ENCODE measurements at regions not wholly inside any gene's neighbourhood (a gene's known extent, or its start where the extent isn't known, plus 50 kb on each side); places are given as distances from the start of the nearest gene placed in this dataset.

DNA sequence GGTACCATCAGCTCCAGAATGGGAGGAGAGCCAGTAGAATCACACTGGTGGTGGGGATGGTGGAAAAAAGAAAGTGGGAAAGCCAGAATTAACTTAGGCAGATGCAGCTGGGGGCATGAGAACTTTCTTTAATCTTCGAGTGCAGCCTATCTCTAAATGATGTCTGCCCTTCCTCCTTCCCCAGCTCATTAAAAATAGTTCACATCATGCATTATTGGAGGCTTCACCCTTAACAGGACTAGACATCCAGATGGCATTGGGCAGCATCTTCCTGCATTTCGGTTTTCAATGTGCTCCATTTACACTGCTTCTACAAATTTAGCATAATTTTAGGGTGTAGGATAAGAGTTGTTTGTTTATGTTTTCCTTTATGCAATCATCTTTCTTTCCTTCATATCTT, 272.8 kb downstream of the COG6 start:
- TF ChIP-seq, protein P1, sequence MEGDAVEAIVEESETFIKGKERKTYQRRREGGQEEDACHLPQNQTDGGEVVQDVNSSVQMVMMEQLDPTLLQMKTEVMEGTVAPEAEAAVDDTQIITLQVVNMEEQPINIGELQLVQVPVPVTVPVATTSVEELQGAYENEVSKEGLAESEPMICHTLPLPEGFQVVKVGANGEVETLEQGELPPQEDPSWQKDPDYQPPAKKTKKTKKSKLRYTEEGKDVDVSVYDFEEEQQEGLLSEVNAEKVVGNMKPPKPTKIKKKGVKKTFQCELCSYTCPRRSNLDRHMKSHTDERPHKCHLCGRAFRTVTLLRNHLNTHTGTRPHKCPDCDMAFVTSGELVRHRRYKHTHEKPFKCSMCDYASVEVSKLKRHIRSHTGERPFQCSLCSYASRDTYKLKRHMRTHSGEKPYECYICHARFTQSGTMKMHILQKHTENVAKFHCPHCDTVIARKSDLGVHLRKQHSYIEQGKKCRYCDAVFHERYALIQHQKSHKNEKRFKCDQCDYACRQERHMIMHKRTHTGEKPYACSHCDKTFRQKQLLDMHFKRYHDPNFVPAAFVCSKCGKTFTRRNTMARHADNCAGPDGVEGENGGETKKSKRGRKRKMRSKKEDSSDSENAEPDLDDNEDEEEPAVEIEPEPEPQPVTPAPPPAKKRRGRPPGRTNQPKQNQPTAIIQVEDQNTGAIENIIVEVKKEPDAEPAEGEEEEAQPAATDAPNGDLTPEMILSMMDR (IDR thresholded peaks at IDR 0.05; ENCODE audit: borderline replicate concordance, extremely low read depth, insufficient read depth), result no peak
- DNase-seq, result no peak
- intact Hi-C loops (cut with DNase I), result no loop called here
- Histone ChIP-seq H3K4me1 (ENCODE audit: control insufficient read depth in 2 of 3, insufficient read depth in 2 of 3, low read depth in 1 of 3, low read length in 3 of 3) (no peaks in the 10 kb centered on the region), H3K9ac (ENCODE audit: low read length in 3 of 3) (no peak overlapping the region), H3K36me3 (ENCODE audit: control insufficient read depth in 2 of 3, insufficient read depth in 3 of 3, low read length in 3 of 3) (no peaks in the 10 kb centered on the region), H3K27ac (ENCODE audit: low read depth in 2 of 2, low read length in 2 of 2) (no peak overlapping the region), H3K4me3 (ENCODE audit: low read length in 3 of 3) (no peak overlapping the region), H3K9me3 (ENCODE audit: control insufficient read depth in 2 of 3, insufficient read depth in 1 of 3, low read length in 3 of 3) (peaks cover 0 to 4% (median 0%) of the 10 kb centered on the region in 3 donors), H3K27me3 (ENCODE audit: control insufficient read depth, insufficient read depth, low read length) (no peaks in the 10 kb centered on the region)
- no peak for FAIRE-seq

DNA sequence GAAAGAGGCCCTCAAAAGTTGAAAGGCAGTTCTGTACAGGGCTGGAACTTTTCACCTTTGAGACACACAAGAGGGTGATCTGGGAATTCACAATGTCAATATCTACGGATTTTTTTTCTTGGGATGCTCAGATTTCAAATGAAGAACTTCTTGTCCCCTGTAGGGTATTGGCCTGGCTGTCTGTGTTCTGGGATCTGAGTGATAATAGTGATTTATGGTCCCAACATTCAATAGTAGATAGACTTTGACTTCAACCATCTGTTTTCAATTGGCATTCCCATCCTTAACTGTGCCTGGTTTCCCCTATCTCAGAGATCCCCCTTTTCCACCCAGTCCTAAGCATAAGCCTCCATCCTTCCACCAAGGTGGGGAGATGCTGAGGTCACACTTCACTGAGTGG, 274.1 kb downstream of the COG6 start:
- H3K27ac ChIP-seq (ENCODE audit: low read depth in 2 of 2, low read length in 2 of 2), result no peak overlapping the region
- TF ChIP-seq, protein P1 (IDR thresholded peaks at IDR 0.05; ENCODE audit: borderline replicate concordance, extremely low read depth, insufficient read depth), result no peak
- peaks cover 0 to 4% (median 0%) of the 10 kb centered on the region in 3 donors for H3K9me3 ChIP-seq (ENCODE audit: control insufficient read depth in 2 of 3, insufficient read depth in 1 of 3, low read length in 3 of 3)
- no peak overlapping the region for H3K4me3 ChIP-seq (ENCODE audit: low read length in 3 of 3)
- H3K27me3 ChIP-seq (ENCODE audit: control insufficient read depth, insufficient read depth, low read length), result no peaks in the 10 kb centered on the region
- H3K36me3 ChIP-seq (ENCODE audit: control insufficient read depth in 2 of 3, insufficient read depth in 3 of 3, low read length in 3 of 3), result no peaks in the 10 kb centered on the region
- H3K4me1 ChIP-seq (ENCODE audit: control insufficient read depth in 2 of 3, insufficient read depth in 2 of 3, low read depth in 1 of 3, low read length in 3 of 3), result no peaks in the 10 kb centered on the region
- no peak for FAIRE-seq
- intact Hi-C loops (cut with DNase I), result no loop called here
- H3K9ac ChIP-seq (ENCODE audit: low read length in 3 of 3), result no peak overlapping the region
- no peak for DNase-seq

DNA sequence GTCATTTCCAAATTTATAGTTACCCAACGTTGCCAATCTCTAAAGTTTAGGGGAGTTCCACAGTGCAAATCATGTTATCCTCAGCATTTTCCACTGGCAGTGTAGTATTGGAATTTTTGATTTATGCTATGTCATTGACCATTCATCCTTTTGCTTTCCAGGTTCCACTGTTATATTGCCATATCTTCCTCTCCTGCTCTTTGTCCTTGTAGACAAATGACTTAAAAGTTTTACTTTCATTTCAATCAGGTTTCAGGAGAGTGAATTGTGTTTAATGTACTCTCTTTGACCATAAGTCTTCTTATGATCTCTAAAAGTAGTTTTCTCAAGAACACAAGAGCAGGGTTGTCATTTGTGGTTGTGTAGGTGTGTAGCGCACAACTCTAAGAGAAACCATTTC, 274.6 kb downstream of the COG6 start:
- intact Hi-C loops (cut with DNase I), result no loop called here
- no peaks in the 10 kb centered on the region for H3K36me3 ChIP-seq (ENCODE audit: control insufficient read depth in 2 of 3, insufficient read depth in 3 of 3, low read length in 3 of 3)
- no peak for FAIRE-seq
- H3K27me3 ChIP-seq (ENCODE audit: control insufficient read depth, insufficient read depth, low read length), result no peaks in the 10 kb centered on the region
- TF ChIP-seq, protein P1 (IDR thresholded peaks at IDR 0.05; ENCODE audit: borderline replicate concordance, extremely low read depth, insufficient read depth), result no peak
- peaks cover 0 to 1% (median 0%) of the 10 kb centered on the region in 3 donors for H3K9me3 ChIP-seq (ENCODE audit: control insufficient read depth in 2 of 3, insufficient read depth in 1 of 3, low read length in 3 of 3)
- H3K4me1 ChIP-seq (ENCODE audit: control insufficient read depth in 2 of 3, insufficient read depth in 2 of 3, low read depth in 1 of 3, low read length in 3 of 3), result no peaks in the 10 kb centered on the region
- no peak overlapping the region for H3K9ac ChIP-seq (ENCODE audit: low read length in 3 of 3)
- no peak overlapping the region for H3K27ac ChIP-seq (ENCODE audit: low read depth in 2 of 2, low read length in 2 of 2)
- H3K4me3 ChIP-seq (ENCODE audit: low read length in 3 of 3), result no peak overlapping the region
- no peak for DNase-seq
